K562 (cell line): ENCODE measurements at regions not wholly inside any gene's neighbourhood (a gene's known extent, or its start where the extent isn't known, plus 50 kb on each side); places are given as distances from the start of the nearest gene placed in this dataset.
A peak's percentile ranks its signal among the peaks of the same experiment; 100 is the strongest.

Experiments
- CBX3 ChIP-seq, 2 experiments: IDR thresholded peaks; 1 replicate in 1 of 2; 2 replicates in 1 of 2; pipeline ENCODE4 v1.6.1; 2012; ENCODE audit warnings: inconsistent platforms in 2 of 2, low read length in 2 of 2, borderline replicate concordance in 1 of 2, control low read depth in 1 of 2
- GABPA ChIP-seq: fragments of 200-800 bp; sonication (Bioruptor generic); conservative IDR thresholded peaks from 2 replicates; pipeline ENCODE4 v1.6.1; 2016; ENCODE audit warnings: low read depth, missing genetic modification characterization, missing compliant biosample characterization
- HDAC8 ChIP-seq: fragments of 450-650 bp; IDR thresholded peaks from 2 replicates; pipeline ENCODE4 v1.6.1; 2016; ENCODE audit warnings: mild to moderate bottlenecking, missing genetic modification characterization, moderate library complexity, missing compliant biosample characterization
- IRF9 ChIP-seq: fragments of 450-650 bp; IDR thresholded peaks from 2 replicates; pipeline ENCODE4 v1.6.1; 2016; ENCODE audit warnings: missing biosample characterization, missing genetic modification characterization
- MEIS2 ChIP-seq: fragments of 450-650 bp; IDR thresholded peaks from 2 replicates; pipeline ENCODE4 v1.6.1; 2014; ENCODE audit warnings: mild to moderate bottlenecking; ENCODE audit not compliant: partially characterized antibody
- RCOR1 ChIP-seq, 2 experiments: IDR thresholded peaks; 2 replicates each; pipeline ENCODE4 v1.6.1; 2012; ENCODE audit warnings: low read depth in 2 of 2, low read length in 2 of 2, borderline replicate concordance in 1 of 2, improper control_type of control experiment in 1 of 2
- REST ChIP-seq, 2 experiments: fragments of 450-650 bp; formaldehyde crosslinking in 1 of 2; IDR thresholded peaks; 2 replicates each; pipeline versions ENCODE4 v1.4.0 to v1.6.1; 2014 to 2020; ENCODE audit warnings: mild to moderate bottlenecking in 2 of 2, borderline replicate concordance in 1 of 2, low read depth in 1 of 2
- RUNX1 ChIP-seq: sonication (generic); IDR thresholded peaks from 2 replicates; pipeline ENCODE4 v1.6.1; 2016; ENCODE audit warnings: antibody characterized with exemption, low read depth
- TAL1 ChIP-seq: fragments of 450-650 bp; IDR thresholded peaks from 2 replicates; pipeline ENCODE4 v1.6.1; 2016; ENCODE audit warnings: mild to moderate bottlenecking
- TCF3 ChIP-seq: sonication (generic); formaldehyde crosslinking; IDR thresholded peaks from 2 replicates; pipeline ENCODE4 v1.4.0; 2020; ENCODE audit warnings: mild to moderate bottlenecking, missing genetic modification reagents
- TEAD4 ChIP-seq, 2 experiments: sonication (generic) in 1 of 2; formaldehyde crosslinking in 1 of 2; IDR thresholded peaks; 2 replicates each; pipeline versions ENCODE4 v1.6.1 to v1.8.0; 2012 to 2022; ENCODE audit warnings: borderline replicate concordance in 1 of 2, inconsistent platforms in 1 of 2, low read length in 1 of 2, mild to moderate bottlenecking in 1 of 2, missing genetic modification reagents in 1 of 2
- ZNF282 ChIP-seq: sonication (generic); formaldehyde crosslinking; IDR thresholded peaks from 2 replicates; pipeline ENCODE4 v1.8.1; 2023; ENCODE audit warnings: missing genetic modification reagents

- TF ChIP-seq IRF9 (tag) (no peak), REST (IDR thresholded peaks at IDR 0.05; ENCODE audit: borderline replicate concordance) (peak; percentile 54), REST (CRISPR knock-in tag; IDR thresholded peaks at IDR 0.05; ENCODE audit: low read depth) (no peak), HDAC8 (tag) (no peak), TCF3 (CRISPR knock-in tag) (peak; percentile 28; the same call in 1 of the 2 replicates), TEAD4 (IDR thresholded peaks at IDR 0.05; ENCODE audit: low read length) (peak; percentile 59), TEAD4 (CRISPR knock-in tag; IDR thresholded peaks at IDR 0.05; ENCODE audit: borderline replicate concordance) (no peak), RCOR1 (IDR thresholded peaks at IDR 0.05; ENCODE audit: borderline replicate concordance in 1 of 2, low read depth in 2 of 2, low read length in 2 of 2) (0 out of 4 replicates have a peak, but pooled peaks of 1 of the 2 experiments have one; percentile 15), GABPA (tag) (peak; percentile 92), RUNX1 (no peak), ZNF282 (CRISPR knock-in tag) (no peak), MEIS2 (peak; percentile 47), CBX3 (IDR thresholded peaks at IDR 0.05; ENCODE audit: borderline replicate concordance in 1 of 2, low read length in 2 of 2) (no peak), TAL1 (peak; percentile 57)
These were observed 128.2 kb upstream of the COX10 start (continued) for GRCh38 chr17:13940858-13941665.
